GM13976 (cell line): ENCODE measurements at regions not wholly inside any gene's neighbourhood (a gene's known extent, or its start where the extent isn't known, plus 50 kb on each side); places are given as distances from the start of the nearest gene placed in this dataset.
"Not testable (repeated sequence)": the region's sequence is repeated elsewhere in the genome, so short reads cannot be mapped to it uniquely, and the experiment has no call there.

Experiments
- DNase-seq: peaks from one replicate; pipeline ENCODE4 v3.0.0; 2012; ENCODE audit warnings: low spot score
- in situ Hi-C: fragments of 300-500 bp; cut with MboI; formaldehyde crosslinking; loops from one replicate; pipeline ENCODE4 v1.12.0; 2022; ENCODE audit warnings: low sequenced_read_pairs, mixed read lengths, inconsistent platforms; ENCODE audit not compliant: unreplicated experiment
- TF ChIP-seq, protein P1 (sequence below): IDR thresholded peaks from 2 replicates; pipeline ENCODE4 v1.5.1; 2012; ENCODE audit warnings: borderline replicate concordance, mild to moderate bottlenecking; ENCODE audit not compliant: insufficient read depth; ENCODE audit errors: extremely low read depth, missing control alignments, control extremely low read depth

DNA sequence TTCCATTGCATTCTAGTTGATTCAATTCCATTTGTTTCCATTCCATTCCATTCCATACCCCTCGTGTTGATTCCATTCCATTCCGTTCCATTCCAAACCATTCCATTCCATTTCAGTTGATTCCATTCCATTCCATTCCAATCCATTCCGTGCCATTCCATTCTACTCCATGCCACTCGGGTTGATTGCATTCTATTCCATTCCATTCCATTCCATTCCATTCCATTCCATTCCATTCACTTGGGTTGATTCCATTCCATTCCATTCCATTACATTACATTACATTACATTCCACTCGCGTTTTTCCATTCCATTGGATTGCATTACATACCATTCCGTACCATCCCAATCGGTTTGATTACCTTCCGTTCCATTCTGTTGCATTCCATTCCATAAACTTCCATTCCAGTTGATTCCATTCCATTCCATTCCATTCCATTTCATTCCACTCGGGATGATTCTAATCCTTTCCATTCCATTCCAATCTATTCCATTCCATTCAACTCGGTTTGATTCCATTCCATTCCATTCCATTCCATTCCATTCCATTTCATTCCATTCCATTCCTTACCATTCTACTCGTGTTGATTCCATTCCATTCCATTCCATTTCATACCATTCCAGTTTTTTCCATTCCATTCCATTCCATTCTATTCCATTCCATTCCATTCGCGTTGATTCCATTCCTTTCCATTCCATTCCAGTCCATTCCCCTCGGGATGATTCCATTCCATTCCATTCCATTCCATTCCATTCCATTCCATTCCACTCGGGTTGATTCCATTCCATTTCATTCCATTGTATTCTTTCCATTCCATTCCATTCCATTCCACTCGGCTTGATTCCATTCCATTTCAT, 1140.4 kb downstream of the RPIA start:
- DNase-seq, result no peak
- TF ChIP-seq, protein P1, sequence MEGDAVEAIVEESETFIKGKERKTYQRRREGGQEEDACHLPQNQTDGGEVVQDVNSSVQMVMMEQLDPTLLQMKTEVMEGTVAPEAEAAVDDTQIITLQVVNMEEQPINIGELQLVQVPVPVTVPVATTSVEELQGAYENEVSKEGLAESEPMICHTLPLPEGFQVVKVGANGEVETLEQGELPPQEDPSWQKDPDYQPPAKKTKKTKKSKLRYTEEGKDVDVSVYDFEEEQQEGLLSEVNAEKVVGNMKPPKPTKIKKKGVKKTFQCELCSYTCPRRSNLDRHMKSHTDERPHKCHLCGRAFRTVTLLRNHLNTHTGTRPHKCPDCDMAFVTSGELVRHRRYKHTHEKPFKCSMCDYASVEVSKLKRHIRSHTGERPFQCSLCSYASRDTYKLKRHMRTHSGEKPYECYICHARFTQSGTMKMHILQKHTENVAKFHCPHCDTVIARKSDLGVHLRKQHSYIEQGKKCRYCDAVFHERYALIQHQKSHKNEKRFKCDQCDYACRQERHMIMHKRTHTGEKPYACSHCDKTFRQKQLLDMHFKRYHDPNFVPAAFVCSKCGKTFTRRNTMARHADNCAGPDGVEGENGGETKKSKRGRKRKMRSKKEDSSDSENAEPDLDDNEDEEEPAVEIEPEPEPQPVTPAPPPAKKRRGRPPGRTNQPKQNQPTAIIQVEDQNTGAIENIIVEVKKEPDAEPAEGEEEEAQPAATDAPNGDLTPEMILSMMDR, result no peak
- in situ Hi-C loops, result no loop called here

DNA sequence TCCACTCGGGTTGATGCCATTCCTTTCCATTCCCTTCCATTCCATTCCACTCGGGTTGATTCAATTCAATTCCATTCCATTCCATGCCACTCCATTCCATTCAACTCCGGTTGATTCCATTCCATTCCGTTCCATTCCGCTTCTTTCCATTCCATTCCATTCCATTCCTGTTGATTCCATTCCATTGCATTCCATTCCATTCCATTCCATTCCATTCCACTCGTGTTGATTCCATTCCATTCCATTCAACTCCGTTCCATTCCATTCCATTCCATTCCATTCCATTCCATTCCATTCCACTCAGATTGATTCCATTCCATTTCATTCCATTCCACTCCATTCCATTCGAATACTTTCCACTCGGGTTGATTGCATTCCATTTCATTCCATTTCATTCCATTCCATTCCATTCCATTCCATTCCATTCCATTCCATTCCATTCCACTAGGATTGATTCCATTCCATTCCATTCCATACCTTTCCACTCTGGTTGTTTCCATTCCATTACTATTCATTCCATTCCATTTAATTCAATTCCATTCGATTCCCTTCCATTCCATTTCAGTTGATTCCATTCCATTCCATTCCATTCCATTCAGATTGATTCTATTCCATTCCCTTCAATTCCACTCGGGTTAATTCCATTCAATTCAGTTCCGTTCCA, 1141.8 kb downstream of the RPIA start:
- no peak for DNase-seq
- in situ Hi-C loops, result no loop called here
- TF ChIP-seq, protein P1, result no peak

DNA sequence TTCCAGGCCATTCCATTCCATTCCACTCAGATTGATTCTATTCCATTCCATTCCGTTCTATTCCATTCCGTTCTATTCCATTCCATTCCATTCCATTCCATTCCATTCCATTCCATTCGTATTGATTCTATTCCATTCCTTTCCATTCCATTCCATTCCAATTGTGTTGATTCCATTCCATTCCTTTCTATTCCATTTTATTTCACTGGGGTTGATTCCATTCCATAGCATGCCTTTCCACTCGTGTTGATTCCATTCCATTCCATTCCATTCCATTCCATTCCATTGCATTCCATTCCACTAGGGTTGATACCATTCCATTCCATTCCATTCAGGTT, 1142.3 kb downstream of the RPIA start:
- in situ Hi-C loops, result no loop called here
- TF ChIP-seq, protein P1, result no peak
- DNase-seq, result no peak

DNA sequence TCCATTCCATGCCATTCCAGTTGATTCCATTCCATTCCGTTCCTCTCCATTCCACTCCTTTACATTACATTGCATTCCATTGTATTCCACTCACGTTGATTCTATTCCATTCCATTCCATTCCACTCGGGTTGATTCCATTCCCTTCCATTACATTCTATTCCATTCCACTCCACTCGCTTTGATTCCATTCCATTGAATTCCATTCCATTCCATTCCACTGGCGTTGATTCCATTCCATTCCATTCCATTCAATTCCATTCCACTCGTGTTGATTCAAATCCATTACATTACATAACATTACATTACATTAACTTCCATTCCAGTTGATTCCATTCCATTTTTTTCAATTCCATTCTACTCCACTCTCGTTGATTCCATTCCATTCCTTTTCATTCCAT, 1142.8 kb downstream of the RPIA start:
- in situ Hi-C loops, result no loop called here
- TF ChIP-seq, protein P1, result no peak
- no peak for DNase-seq

DNA sequence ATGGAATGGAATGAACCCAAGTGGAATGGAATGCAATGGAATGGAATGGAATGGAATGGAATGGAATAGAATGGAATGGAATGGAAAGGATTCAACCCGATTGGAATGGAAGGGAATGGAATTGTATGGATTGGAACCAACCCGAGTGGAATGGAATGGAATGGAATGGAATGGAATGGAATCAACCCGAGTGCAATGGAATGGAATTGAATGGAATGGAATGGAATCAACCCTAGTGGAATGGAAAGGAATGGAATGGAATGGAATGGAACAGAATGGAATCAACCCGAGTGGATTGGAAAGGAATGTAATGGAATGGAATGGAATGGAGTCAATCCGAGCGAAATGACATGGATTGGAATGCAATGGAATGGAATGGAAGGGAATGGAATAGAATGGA, 1144.9 kb downstream of the RPIA start:
- DNase-seq, in situ Hi-C loops: not testable (repeated sequence)

DNA sequence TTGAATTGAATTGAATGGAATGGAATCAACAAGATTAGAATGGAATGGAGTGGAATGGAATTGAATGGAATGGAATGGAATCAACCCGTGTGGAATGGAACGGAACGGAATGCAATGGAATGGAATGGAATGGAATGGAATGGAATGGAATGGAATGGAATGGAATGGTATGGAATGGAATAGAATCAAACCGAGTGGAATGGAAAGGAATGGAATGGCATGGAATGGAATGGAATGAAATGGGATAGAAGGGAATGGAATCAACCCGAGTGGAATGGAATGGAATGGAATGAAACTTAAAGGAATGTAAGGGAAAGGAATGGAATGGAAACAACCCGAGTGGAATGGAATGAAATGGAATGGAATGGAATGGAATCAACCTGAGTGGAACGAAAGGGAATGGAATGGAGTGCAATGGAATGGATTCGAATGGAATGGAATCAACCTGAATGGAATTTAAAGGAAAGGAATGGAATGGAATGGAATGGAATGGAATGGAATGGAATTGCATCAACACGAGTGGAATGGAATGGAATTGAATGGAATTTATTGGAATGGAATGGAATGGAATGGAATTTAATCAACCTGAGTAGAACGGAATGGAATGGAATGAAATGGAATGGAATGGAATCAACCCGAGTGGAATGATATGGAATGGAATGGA, 1146.6 kb downstream of the RPIA start:
- in situ Hi-C loops, result no loop called here
- TF ChIP-seq, protein P1, result no peak
- no peak for DNase-seq

DNA sequence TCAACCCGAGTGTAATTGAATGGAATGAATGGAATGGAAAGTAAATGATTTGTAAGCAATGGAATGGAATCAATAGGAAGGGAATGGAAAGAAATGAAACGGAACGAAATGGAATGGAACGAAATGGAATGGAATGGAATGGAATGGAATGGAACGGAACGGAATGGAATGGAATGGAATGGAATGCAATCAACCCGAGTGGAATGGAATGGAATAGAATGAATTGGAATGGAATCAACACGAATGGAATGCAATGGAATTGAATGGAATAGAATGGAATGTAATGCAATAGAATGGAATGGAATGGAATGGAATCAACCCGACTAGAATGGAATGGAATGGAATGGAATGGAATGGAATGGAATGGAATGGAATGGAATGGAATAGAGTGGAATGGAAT, 1148.7 kb downstream of the RPIA start:
- not testable (repeated sequence) for DNase-seq
- in situ Hi-C loops, result loop anchor here (10.0 kb wide), 1 partner anchor 935 kb away; no protein-coding TSS in a partner anchor

DNA sequence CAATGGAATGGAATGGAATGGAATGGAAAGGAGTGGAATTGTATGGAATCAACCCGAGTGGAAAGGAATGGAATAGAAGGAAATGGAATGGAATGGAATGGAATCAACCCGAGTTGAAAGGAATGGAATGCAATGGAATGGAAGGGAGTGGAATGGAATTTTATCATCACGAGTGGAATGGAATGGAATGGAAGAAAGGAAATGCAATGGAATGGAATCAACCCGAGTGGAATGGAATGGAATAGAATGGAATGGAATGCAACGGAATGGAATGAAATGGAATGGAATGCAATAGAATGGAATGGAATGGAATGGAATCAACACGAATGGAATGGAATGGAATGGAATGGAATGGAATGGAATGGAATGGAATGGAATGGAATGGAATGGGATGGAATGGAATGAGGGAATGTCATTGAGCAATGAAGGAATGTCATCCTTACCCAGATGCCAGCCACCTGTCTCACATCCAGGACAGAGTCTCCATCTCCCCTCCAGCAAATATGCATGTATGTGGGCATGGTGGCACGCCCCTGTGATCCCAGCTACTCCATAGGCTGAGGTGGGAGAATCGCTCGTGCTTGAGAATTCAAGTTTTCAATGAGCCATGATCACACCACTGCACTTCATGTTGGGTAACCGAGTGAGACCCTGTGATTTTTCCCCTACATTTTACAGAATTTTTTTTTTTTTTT, 1149.5 kb downstream of the RPIA start:
- not testable (repeated sequence) for DNase-seq
- in situ Hi-C loops, result loop anchor here (10.0 kb wide), 1 partner anchor 936 kb away; no protein-coding TSS in a partner anchor
